ENCODE measurements at regions not wholly inside any gene's neighbourhood (a gene's known extent, or its start where the extent isn't known, plus 50 kb on each side); places are given as distances from the start of the nearest gene placed in this dataset.
"Not testable (repeated sequence)": the region's sequence is repeated elsewhere in the genome, so short reads cannot be mapped to it uniquely, and the experiment has no call there.

GRCh38 chr6:90678049-90678779 lies 91.3 kb upstream of the MAP3K7 start:
- Histone ChIP-seq H3K9ac (ENCODE audit: low read length) (no peak overlapping the region), H3K4me1 (ENCODE audit: control insufficient read depth, insufficient read depth, low read length) (no peaks in the 10 kb centered on the region), H3K4me3 (ENCODE audit: low read length) (no peak overlapping the region), H3K36me3 (ENCODE audit: control insufficient read depth, insufficient read depth, low read length) (no peaks in the 10 kb centered on the region), H3K27me3 (ENCODE audit: control insufficient read depth, insufficient read depth, low read length) (no peaks in the 10 kb centered on the region), H3K27ac (ENCODE audit: low read depth, low read length) (no peak overlapping the region)

GRCh38 chr6:90677440-90677839 lies 90.6 kb upstream of the MAP3K7 start:
- Histone ChIP-seq H3K4me3 (ENCODE audit: low read length) (no peak overlapping the region), H3K27me3 (ENCODE audit: control insufficient read depth, insufficient read depth, low read length) (no peaks in the 10 kb centered on the region), H3K4me1 (ENCODE audit: control insufficient read depth, insufficient read depth, low read length) (no peaks in the 10 kb centered on the region), H3K9ac (ENCODE audit: low read length) (no peak overlapping the region), H3K36me3 (ENCODE audit: control insufficient read depth, insufficient read depth, low read length) (no peaks in the 10 kb centered on the region), H3K27ac (ENCODE audit: low read depth, low read length) (no peak overlapping the region)

- no peaks in the 10 kb centered on the region for H3K27me3 ChIP-seq (ENCODE audit: control insufficient read depth, insufficient read depth, low read length)
- H3K4me1 ChIP-seq (ENCODE audit: control insufficient read depth, insufficient read depth, low read length), result no peaks in the 10 kb centered on the region
- no peak overlapping the region for H3K9ac ChIP-seq (ENCODE audit: low read length)
- H3K4me3 ChIP-seq (ENCODE audit: low read length), result no peak overlapping the region
- H3K36me3 ChIP-seq (ENCODE audit: control insufficient read depth, insufficient read depth, low read length), result no peaks in the 10 kb centered on the region
- no peak overlapping the region for H3K27ac ChIP-seq (ENCODE audit: low read depth, low read length)
These were observed 89.8 kb upstream of the MAP3K7 start for GRCh38 chr6:90676516-90677300.

- not testable (repeated sequence) for H3K4me1 ChIP-seq (ENCODE audit: control insufficient read depth, insufficient read depth, low read length); H3K36me3 ChIP-seq (ENCODE audit: control insufficient read depth, insufficient read depth, low read length); H3K27me3 ChIP-seq (ENCODE audit: control insufficient read depth, insufficient read depth, low read length); H3K4me3 ChIP-seq (ENCODE audit: low read length); H3K9ac ChIP-seq (ENCODE audit: low read length); H3K27ac ChIP-seq (ENCODE audit: low read depth, low read length)
These were observed 88.2 kb upstream of the MAP3K7 start for GRCh38 chr6:90675107-90675506.

GRCh38 chr6:90674077-90674476 lies 87.2 kb upstream of the MAP3K7 start:
- H3K27me3 ChIP-seq (ENCODE audit: control insufficient read depth, insufficient read depth, low read length); H3K4me1 ChIP-seq (ENCODE audit: control insufficient read depth, insufficient read depth, low read length); H3K4me3 ChIP-seq (ENCODE audit: low read length); H3K9ac ChIP-seq (ENCODE audit: low read length); H3K36me3 ChIP-seq (ENCODE audit: control insufficient read depth, insufficient read depth, low read length); H3K27ac ChIP-seq (ENCODE audit: low read depth, low read length): not testable (repeated sequence)

GRCh38 chr6:90669846-90670245 lies 83.0 kb upstream of the MAP3K7 start:
- Histone ChIP-seq H3K4me1 (ENCODE audit: control insufficient read depth, insufficient read depth, low read length) (no peaks in the 10 kb centered on the region), H3K27me3 (ENCODE audit: control insufficient read depth, insufficient read depth, low read length) (no peaks in the 10 kb centered on the region), H3K27ac (ENCODE audit: low read depth, low read length) (no peak overlapping the region), H3K36me3 (ENCODE audit: control insufficient read depth, insufficient read depth, low read length) (no peaks in the 10 kb centered on the region), H3K4me3 (ENCODE audit: low read length) (no peak overlapping the region), H3K9ac (ENCODE audit: low read length) (no peak overlapping the region)

GRCh38 chr6:90669420-90669819 lies 82.5 kb upstream of the MAP3K7 start:
- Histone ChIP-seq H3K9ac (ENCODE audit: low read length) (no peak overlapping the region), H3K4me3 (ENCODE audit: low read length) (no peak overlapping the region), H3K4me1 (ENCODE audit: control insufficient read depth, insufficient read depth, low read length) (no peaks in the 10 kb centered on the region), H3K36me3 (ENCODE audit: control insufficient read depth, insufficient read depth, low read length) (no peaks in the 10 kb centered on the region), H3K27me3 (ENCODE audit: control insufficient read depth, insufficient read depth, low read length) (no peaks in the 10 kb centered on the region), H3K27ac (ENCODE audit: low read depth, low read length) (no peak overlapping the region)

GRCh38 chr6:90668141-90668540 lies 81.3 kb upstream of the MAP3K7 start:
- Histone ChIP-seq H3K4me3 (ENCODE audit: low read length) (no peak overlapping the region), H3K4me1 (ENCODE audit: control insufficient read depth, insufficient read depth, low read length) (no peaks in the 10 kb centered on the region), H3K9ac (ENCODE audit: low read length) (no peak overlapping the region), H3K27ac (ENCODE audit: low read depth, low read length) (no peak overlapping the region), H3K27me3 (ENCODE audit: control insufficient read depth, insufficient read depth, low read length) (no peaks in the 10 kb centered on the region), H3K36me3 (ENCODE audit: control insufficient read depth, insufficient read depth, low read length) (no peaks in the 10 kb centered on the region)

GRCh38 chr6:90663873-90664272 lies 77.0 kb upstream of the MAP3K7 start:
- Histone ChIP-seq H3K4me3 (ENCODE audit: low read length) (no peak overlapping the region), H3K36me3 (ENCODE audit: control insufficient read depth, insufficient read depth, low read length) (no peaks in the 10 kb centered on the region), H3K27me3 (ENCODE audit: control insufficient read depth, insufficient read depth, low read length) (no peaks in the 10 kb centered on the region), H3K4me1 (ENCODE audit: control insufficient read depth, insufficient read depth, low read length) (no peaks in the 10 kb centered on the region), H3K27ac (ENCODE audit: low read depth, low read length) (no peak overlapping the region), H3K9ac (ENCODE audit: low read length) (no peak overlapping the region)

GRCh38 chr6:90663106-90663505 lies 76.2 kb upstream of the MAP3K7 start:
- Histone ChIP-seq H3K4me3 (ENCODE audit: low read length) (no peak overlapping the region), H3K27ac (ENCODE audit: low read depth, low read length) (no peak overlapping the region), H3K9ac (ENCODE audit: low read length) (no peak overlapping the region)

GRCh38 chr6:90660931-90661330 lies 74.1 kb upstream of the MAP3K7 start:
- H3K27me3 ChIP-seq (ENCODE audit: control insufficient read depth, insufficient read depth, low read length), result no peaks in the 10 kb centered on the region
- H3K27ac ChIP-seq (ENCODE audit: low read depth, low read length), result no peak overlapping the region
- no peaks in the 10 kb centered on the region for H3K4me1 ChIP-seq (ENCODE audit: control insufficient read depth, insufficient read depth, low read length)
- H3K4me3 ChIP-seq (ENCODE audit: low read length), result no peak overlapping the region
- H3K36me3 ChIP-seq (ENCODE audit: control insufficient read depth, insufficient read depth, low read length), result no peaks in the 10 kb centered on the region
- no peak overlapping the region for H3K9ac ChIP-seq (ENCODE audit: low read length)

More at GRCh38 chr6:90663106-90663505, 76.2 kb upstream of the MAP3K7 start:
- Histone ChIP-seq H3K36me3 (ENCODE audit: control insufficient read depth, insufficient read depth, low read length) (no peaks in the 10 kb centered on the region), H3K4me1 (ENCODE audit: control insufficient read depth, insufficient read depth, low read length) (no peaks in the 10 kb centered on the region), H3K27me3 (ENCODE audit: control insufficient read depth, insufficient read depth, low read length) (no peaks in the 10 kb centered on the region)

- Histone ChIP-seq H3K4me3 (ENCODE audit: low read length) (no peak overlapping the region), H3K9ac (ENCODE audit: low read length) (no peak overlapping the region), H3K36me3 (ENCODE audit: control insufficient read depth, insufficient read depth, low read length) (no peaks in the 10 kb centered on the region), H3K27me3 (ENCODE audit: control insufficient read depth, insufficient read depth, low read length) (no peaks in the 10 kb centered on the region), H3K27ac (ENCODE audit: low read depth, low read length) (no peak overlapping the region), H3K4me1 (ENCODE audit: control insufficient read depth, insufficient read depth, low read length) (no peaks in the 10 kb centered on the region)
These were observed 71.6 kb upstream of the MAP3K7 start for GRCh38 chr6:90658497-90658896.

GRCh38 chr6:90656325-90656724 lies 69.5 kb upstream of the MAP3K7 start:
- H3K4me3 ChIP-seq (ENCODE audit: low read length), result no peak overlapping the region
- no peak overlapping the region for H3K27ac ChIP-seq (ENCODE audit: low read depth, low read length)
- no peaks in the 10 kb centered on the region for H3K27me3 ChIP-seq (ENCODE audit: control insufficient read depth, insufficient read depth, low read length)
- no peaks in the 10 kb centered on the region for H3K36me3 ChIP-seq (ENCODE audit: control insufficient read depth, insufficient read depth, low read length)
- no peaks in the 10 kb centered on the region for H3K4me1 ChIP-seq (ENCODE audit: control insufficient read depth, insufficient read depth, low read length)
- no peak overlapping the region for H3K9ac ChIP-seq (ENCODE audit: low read length)

All from rectal smooth muscle tissue (tissue), 1 donor.